Testis (tissue), 2 donors: ENCODE measurements at regions not wholly inside any gene's neighbourhood (a gene's known extent, or its start where the extent isn't known, plus 50 kb on each side); places are given as distances from the start of the nearest gene placed in this dataset.

Experiments
- DNase-seq: peaks from one replicate; pipeline ENCODE4 v3.0.0-alpha.2; 2019
- H3K27ac ChIP-seq, 2 donors: fragments of 200-600 bp; sonication (generic); one replicate each; pipeline ENCODE4 v1.5.1; 2019
- H3K27me3 ChIP-seq: fragments of 200-600 bp; sonication (generic); one replicate; pipeline ENCODE4 v1.5.1; 2019
- H3K36me3 ChIP-seq: fragments of 200-600 bp; sonication (generic); one replicate; pipeline ENCODE4 v1.5.1; 2017; ENCODE audit warnings: low read depth; ENCODE audit errors: missing control alignments
- H3K4me1 ChIP-seq: fragments of 200-600 bp; sonication (generic); one replicate; pipeline ENCODE4 v1.5.1; 2019
- H3K4me3 ChIP-seq, 2 donors: fragments of 200-600 bp; sonication (generic); one replicate each; pipeline ENCODE4 v1.5.1; 2017 to 2019
- H3K9me3 ChIP-seq: fragments of 200-600 bp; sonication (generic); one replicate; pipeline ENCODE4 v1.5.1; 2017
- POLR2A ChIP-seq: fragments of 450-650 bp; IDR thresholded peaks from one replicate; pipeline ENCODE4 v1.6.1; 2017; ENCODE audit warnings: antibody characterized with exemption, mild to moderate bottlenecking, moderate library complexity
- WGBS, 2 donors: methylation state at CpG; one replicate each; pipeline ENCODE4 v1.1.5; 2018; 5-methylcytosine and 5-hydroxymethylcytosine counted together
- intact Hi-C: fragments of 100-400 bp; cut with DNase I; formaldehyde crosslinking; loops from one replicate; pipeline ENCODE4 v1.15.1; 2023; ENCODE audit warnings: low total_unique reads
- TF ChIP-seq, protein P1 (sequence below), 3 experiments: fragments of 450-650 bp in 2 of 3; fragments of 200-600 bp in 1 of 3; sonication (generic) in 1 of 3; IDR thresholded peaks; one replicate each; pipeline ENCODE4 v1.5.1; 2016 to 2019; ENCODE audit warnings: antibody characterized with exemption in 3 of 3, mild to moderate bottlenecking in 2 of 3, moderate library complexity in 1 of 3

DNA sequence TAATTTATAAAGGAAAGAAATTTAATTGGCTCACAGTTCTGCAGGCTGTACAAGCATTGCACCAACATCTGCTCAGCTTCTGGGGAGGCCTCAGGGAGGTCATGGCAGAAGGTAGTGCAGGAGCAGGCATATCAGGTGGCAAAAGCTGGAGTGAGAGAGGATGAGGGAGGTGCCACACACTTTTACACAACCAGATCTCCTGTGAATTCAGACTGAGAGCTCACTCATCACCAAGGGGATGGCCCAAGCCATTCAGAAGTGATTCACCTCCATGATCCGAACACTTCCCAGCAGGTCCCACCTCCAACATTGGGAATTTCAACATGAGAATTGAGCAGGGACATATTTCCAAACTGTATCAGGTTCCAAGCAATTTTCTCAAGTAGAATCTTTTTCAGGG is 84.7 kb upstream of the BRINP1 start:
- DNase-seq: no peak
- Histone ChIP-seq H3K27me3 (no peaks in the 10 kb centered on the region), H3K4me1 (no peaks in the 10 kb centered on the region)

DNA sequence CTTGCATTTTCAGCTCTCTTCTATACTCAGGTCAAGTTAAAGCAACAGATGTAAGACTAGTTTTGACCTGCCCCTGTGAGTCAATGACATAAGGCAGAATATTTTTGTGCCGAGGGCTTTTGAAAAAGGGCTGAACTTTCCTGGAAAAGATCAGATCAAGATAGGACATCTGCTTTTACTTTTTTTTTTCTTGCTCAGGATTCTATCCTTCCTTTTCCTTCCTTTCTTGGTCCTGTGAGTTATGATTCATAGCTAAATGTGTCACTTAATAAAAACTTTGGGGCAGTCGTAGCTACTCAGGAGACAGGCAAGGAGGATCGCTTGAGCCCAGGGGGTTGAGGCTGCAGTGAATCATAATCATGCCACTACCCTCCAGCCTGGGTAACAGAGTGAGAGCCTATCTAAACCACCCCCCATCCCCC is 84.3 kb upstream of the BRINP1 start:
- Histone ChIP-seq H3K9me3 (no peaks in the 10 kb centered on the region), H3K4me1 (no peaks in the 10 kb centered on the region), H3K27me3 (no peaks in the 10 kb centered on the region), H3K4me3 (no peak overlapping the region), H3K36me3 (no peaks in the 10 kb centered on the region), H3K27ac (no peak overlapping the region)
- intact Hi-C loops: no loop called here
- TF ChIP-seq, protein P1, sequence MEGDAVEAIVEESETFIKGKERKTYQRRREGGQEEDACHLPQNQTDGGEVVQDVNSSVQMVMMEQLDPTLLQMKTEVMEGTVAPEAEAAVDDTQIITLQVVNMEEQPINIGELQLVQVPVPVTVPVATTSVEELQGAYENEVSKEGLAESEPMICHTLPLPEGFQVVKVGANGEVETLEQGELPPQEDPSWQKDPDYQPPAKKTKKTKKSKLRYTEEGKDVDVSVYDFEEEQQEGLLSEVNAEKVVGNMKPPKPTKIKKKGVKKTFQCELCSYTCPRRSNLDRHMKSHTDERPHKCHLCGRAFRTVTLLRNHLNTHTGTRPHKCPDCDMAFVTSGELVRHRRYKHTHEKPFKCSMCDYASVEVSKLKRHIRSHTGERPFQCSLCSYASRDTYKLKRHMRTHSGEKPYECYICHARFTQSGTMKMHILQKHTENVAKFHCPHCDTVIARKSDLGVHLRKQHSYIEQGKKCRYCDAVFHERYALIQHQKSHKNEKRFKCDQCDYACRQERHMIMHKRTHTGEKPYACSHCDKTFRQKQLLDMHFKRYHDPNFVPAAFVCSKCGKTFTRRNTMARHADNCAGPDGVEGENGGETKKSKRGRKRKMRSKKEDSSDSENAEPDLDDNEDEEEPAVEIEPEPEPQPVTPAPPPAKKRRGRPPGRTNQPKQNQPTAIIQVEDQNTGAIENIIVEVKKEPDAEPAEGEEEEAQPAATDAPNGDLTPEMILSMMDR (IDR thresholded peaks at IDR 0.05): no peak
- no peak for TF ChIP-seq POLR2A
- no peak for DNase-seq
- WGBS, 2 donors: 45 to 54% methylated on average over 3 of the region's 3 CpGs

More for the DNA sequence above, 84.7 kb upstream of the BRINP1 start:
- no peak overlapping the region for H3K27ac ChIP-seq
- 86 to 97% methylated on average over 1 of the region's 1 CpG for WGBS, 2 donors
- no peak overlapping the region for H3K4me3 ChIP-seq
- intact Hi-C loops: no loop called here
- TF ChIP-seq, protein P1 (IDR thresholded peaks at IDR 0.05): no peak
- no peak for TF ChIP-seq POLR2A
- no peaks in the 10 kb centered on the region for H3K9me3 ChIP-seq
- H3K36me3 ChIP-seq: no peaks in the 10 kb centered on the region

DNA sequence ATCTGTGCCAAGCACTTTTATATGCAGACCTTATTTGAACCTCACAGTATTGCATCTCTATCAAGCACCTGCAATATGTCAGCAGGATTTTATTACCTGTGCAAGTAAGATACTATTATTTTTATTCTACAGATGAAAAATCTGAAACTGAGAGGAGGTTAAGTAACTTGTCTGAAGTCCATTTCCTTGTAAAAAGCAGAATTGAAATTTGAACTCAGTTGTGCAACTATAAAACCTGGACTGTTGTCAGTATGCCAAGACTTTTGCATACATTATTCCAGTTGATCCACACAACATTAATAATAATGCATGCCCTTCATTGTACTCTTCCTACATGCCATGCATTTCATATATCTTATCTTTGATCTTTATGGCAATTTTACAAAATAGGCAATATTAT is 82.2 kb upstream of the BRINP1 start:
- Histone ChIP-seq H3K9me3 (no peaks in the 10 kb centered on the region), H3K4me1 (no peaks in the 10 kb centered on the region), H3K4me3 (no peak overlapping the region), H3K27me3 (no peaks in the 10 kb centered on the region), H3K36me3 (no peaks in the 10 kb centered on the region), H3K27ac (no peak overlapping the region)
- no peak for DNase-seq
- TF ChIP-seq POLR2A: no peak
- TF ChIP-seq, protein P1 (IDR thresholded peaks at IDR 0.05): no peak
- intact Hi-C loops: no loop called here

DNA sequence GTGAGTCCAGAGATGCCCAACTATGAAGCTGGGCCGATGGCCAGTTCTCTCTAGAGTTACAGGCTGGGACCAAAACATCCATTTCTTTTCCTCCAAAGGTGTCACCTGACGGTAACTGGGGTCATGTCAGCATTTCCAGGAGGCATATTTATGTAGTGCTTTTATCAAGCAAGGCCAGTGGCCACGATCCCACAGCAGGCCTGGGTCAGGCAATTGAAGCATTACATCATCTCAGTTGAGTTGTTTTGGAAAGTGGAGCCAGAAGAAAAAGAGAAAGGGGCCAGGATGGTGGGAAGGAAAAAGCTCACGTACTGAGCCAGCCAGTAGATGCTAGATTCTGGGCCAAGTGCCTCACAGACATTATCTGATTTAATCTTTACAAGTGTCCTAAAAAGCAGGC is 73.9 kb upstream of the BRINP1 start:
- DNase-seq: no peak
- H3K4me3 ChIP-seq: no peak overlapping the region
- H3K27me3 ChIP-seq: no peaks in the 10 kb centered on the region
- intact Hi-C loops: no loop called here
- H3K4me1 ChIP-seq: no peaks in the 10 kb centered on the region
- no peak for TF ChIP-seq POLR2A
- TF ChIP-seq, protein P1 (IDR thresholded peaks at IDR 0.05): no peak
- no peaks in the 10 kb centered on the region for H3K9me3 ChIP-seq
- no peaks in the 10 kb centered on the region for H3K36me3 ChIP-seq
- H3K27ac ChIP-seq: no peak overlapping the region
- 60 to 65% methylated on average over 4 of the region's 4 CpGs for WGBS, 2 donors

DNA sequence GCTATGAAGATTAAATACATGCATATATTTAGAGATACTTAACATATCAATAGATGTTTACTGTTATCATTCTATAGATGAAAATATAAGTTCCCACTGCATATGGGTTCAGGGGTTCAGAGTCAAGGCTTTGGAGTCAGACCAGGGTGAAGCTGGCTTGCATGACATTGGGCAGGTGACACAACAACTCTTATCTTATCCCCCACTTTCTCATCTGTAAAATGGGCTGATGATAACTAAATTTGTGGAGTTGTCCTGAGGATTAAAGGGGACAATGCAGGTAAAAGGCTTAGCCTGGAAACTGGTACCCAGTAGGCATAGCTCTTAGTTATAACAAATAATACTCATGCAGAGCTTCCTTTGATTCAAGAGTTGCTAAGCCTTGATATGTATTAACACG is 72.6 kb upstream of the BRINP1 start:
- Histone ChIP-seq H3K4me1 (no peaks in the 10 kb centered on the region), H3K27ac (no peak overlapping the region), H3K9me3 (no peaks in the 10 kb centered on the region), H3K4me3 (no peak overlapping the region), H3K36me3 (no peaks in the 10 kb centered on the region), H3K27me3 (no peaks in the 10 kb centered on the region)
- intact Hi-C loops: no loop called here
- TF ChIP-seq, protein P1 (IDR thresholded peaks at IDR 0.05): no peak
- no peak for TF ChIP-seq POLR2A
- DNase-seq: no peak
- 89% methylated on average over 1 of the region's 1 CpG for WGBS, 2 donors
